H7 (cell line): ENCODE measurements at regions not wholly inside any gene's neighbourhood (a gene's known extent, or its start where the extent isn't known, plus 50 kb on each side); places are given as distances from the start of the nearest gene placed in this dataset.

Experiments
- DNase-seq: peaks from one replicate; pipeline ENCODE4 v3.0.0; 2012
- H3K27me3 ChIP-seq: 2 replicates; pipeline ENCODE4 v1.6.0; 2011; ENCODE audit warnings: mild to moderate bottlenecking, low read length; ENCODE audit not compliant: control insufficient read depth, insufficient read depth
- H3K36me3 ChIP-seq: replicated peaks from 2 replicates; pipeline ENCODE4 v1.5.1; 2011; ENCODE audit warnings: low read length; ENCODE audit not compliant: control insufficient read depth, insufficient read depth
- H3K4me3 ChIP-seq: 2 replicates; pipeline ENCODE4 v1.5.1; 2011; ENCODE audit warnings: low read depth, mild to moderate bottlenecking, control low read depth, low read length, moderate library complexity; ENCODE audit not compliant: insufficient read depth

DNA sequence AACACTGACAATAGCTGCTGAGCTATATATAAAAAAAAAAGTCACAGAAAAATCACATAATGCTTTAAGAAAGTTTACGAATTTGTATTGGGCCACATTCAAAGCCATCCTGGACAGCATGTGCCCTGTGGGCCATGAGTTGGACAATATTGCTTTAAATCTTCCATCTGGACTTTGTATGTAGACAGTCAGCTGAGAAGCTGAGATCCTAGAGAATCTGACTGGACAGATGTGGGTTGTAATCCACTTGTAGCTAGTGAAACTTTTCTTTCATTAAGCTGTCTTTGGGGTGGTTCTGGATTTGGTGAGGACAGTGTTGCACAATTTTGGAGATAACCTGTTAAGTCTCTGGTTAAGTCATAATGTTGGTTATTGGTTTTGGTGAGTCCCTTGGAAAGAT lies 824.5 kb downstream of the CCSER2 start:
- H3K36me3 ChIP-seq = no peaks in the 10 kb centered on the region
- no peaks in the 10 kb centered on the region for H3K27me3 ChIP-seq
- no peak for DNase-seq
- H3K4me3 ChIP-seq = no peak overlapping the region

DNA sequence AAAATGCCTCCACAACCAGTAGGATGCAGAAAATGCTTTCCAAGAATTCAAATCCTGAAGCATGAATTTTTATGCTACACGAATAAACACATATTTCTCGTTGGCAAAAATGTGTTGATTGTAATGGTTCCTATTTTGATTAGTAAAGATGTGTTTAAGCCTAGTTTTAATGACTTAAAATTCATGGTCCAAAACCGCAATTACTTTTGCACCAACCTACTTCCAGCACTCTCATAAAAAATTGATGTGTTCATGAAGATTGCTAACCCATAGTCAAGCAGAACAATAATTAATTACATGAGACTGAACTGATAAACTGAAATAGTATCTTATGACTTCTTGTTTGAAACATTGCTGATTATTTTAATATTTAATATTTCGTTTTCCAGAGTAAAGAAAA lies 828.8 kb downstream of the CCSER2 start:
- Histone ChIP-seq H3K27me3 (no peaks in the 10 kb centered on the region), H3K4me3 (no peak overlapping the region), H3K36me3 (no peaks in the 10 kb centered on the region)
- DNase-seq = no peak

DNA sequence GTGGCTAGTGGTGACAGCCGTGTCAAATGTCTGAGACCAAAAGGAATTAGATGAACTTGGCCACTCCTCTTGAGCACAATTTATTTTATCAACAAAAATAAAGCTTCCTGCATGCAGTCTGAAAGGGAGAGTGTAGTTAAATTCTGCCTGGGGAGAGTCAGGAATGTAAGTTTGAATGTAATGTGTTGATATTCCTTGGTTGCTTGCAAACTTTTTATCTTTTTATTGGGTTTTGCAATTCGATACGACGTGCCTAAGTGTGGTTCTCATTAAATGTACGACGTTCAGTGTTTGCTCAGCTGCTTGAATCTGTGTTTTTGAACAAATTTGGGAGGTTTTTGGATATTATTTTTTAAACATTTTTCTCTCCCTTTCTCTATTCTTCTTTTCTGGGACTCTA lies 839.9 kb downstream of the CCSER2 start:
- no peak for DNase-seq
- H3K4me3 ChIP-seq = no peak overlapping the region
- H3K27me3 ChIP-seq = no peaks in the 10 kb centered on the region
- no peaks in the 10 kb centered on the region for H3K36me3 ChIP-seq

DNA sequence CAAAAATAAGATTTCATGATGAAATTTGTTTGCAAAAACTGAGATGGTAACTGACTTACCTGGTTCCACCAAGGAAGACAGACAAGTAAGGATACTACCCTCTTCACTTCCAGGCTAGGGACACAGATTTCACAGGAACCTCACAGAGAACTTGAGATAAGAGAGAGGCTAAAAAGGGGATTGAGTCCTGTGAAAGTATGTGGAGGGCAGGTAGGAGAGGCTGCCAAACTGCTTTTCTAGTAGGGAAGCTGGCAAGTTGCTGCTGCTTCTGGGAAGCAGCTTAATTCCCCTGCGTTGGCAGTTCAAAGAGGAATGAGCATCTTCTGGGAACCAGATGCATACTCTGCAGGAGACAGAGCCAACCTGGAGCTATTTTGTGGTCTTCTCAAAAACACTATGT lies 841.6 kb downstream of the CCSER2 start:
- no peak overlapping the region for H3K4me3 ChIP-seq
- no peaks in the 10 kb centered on the region for H3K36me3 ChIP-seq
- H3K27me3 ChIP-seq = no peaks in the 10 kb centered on the region
- no peak for DNase-seq

DNA sequence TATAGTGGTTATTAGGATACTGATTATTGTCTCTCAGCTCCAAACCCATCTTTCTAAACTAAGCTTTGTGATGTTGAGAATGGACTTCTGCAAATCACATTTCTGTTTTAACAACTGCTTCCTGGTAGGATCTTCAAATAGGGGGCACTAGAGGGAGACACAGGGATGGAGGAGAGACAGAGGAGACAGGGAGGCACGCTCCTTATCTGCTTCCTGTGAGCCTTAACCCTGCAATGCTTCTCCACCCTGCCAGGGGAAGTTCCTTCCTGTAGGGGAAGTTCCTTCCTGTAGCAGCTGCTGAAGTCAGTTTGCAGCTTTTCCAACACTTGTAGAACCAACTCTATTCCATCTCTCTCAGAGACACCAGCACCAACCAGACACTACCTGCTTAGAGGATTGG lies 847.2 kb downstream of the CCSER2 start:
- Histone ChIP-seq H3K36me3 (no peaks in the 10 kb centered on the region), H3K27me3 (no peaks in the 10 kb centered on the region), H3K4me3 (no peak overlapping the region)
- peak; percentile 19 for DNase-seq

DNA sequence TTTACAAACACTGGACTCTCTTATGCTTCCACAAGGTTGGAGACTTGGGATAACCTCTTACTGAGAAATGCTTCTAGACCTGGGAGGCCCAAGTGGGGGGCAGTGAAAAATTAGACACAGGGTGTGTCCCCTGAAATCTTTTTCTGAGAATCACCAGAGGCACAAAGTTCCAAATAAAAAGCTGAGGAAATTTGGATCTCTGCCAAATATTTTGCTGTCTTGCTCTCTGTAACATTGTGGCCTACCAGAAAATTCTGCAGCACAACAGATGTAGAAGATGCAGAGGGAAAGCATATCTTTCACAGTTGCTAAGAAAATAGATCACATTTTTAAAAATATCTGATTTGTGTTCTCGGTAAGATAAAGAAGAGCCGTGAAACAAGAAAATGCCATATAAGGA lies 849.4 kb downstream of the CCSER2 start:
- Histone ChIP-seq H3K27me3 (no peaks in the 10 kb centered on the region), H3K4me3 (no peak overlapping the region), H3K36me3 (no peaks in the 10 kb centered on the region)
- DNase-seq = no peak

DNA sequence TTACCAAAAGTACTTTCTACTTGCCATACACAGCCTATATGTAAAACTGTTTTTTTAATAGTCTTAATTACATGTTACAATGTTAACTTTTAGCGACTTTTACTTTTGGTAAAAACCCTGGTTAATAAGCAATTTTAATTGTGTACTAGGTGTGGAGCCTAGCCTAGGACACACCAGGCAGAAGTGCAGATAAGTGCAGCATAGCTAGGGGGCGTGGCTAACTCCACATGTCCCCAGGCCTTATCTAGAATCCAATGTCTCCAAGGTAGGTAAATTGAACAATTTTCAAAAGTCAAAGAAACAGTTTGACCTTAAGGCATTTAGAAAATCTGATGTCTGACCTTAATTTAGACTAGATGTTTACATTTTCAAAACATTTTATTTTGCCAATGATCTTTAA lies 858.7 kb downstream of the CCSER2 start:
- Histone ChIP-seq H3K27me3 (no peaks in the 10 kb centered on the region), H3K4me3 (no peak overlapping the region), H3K36me3 (no peaks in the 10 kb centered on the region)
- DNase-seq = no peak

DNA sequence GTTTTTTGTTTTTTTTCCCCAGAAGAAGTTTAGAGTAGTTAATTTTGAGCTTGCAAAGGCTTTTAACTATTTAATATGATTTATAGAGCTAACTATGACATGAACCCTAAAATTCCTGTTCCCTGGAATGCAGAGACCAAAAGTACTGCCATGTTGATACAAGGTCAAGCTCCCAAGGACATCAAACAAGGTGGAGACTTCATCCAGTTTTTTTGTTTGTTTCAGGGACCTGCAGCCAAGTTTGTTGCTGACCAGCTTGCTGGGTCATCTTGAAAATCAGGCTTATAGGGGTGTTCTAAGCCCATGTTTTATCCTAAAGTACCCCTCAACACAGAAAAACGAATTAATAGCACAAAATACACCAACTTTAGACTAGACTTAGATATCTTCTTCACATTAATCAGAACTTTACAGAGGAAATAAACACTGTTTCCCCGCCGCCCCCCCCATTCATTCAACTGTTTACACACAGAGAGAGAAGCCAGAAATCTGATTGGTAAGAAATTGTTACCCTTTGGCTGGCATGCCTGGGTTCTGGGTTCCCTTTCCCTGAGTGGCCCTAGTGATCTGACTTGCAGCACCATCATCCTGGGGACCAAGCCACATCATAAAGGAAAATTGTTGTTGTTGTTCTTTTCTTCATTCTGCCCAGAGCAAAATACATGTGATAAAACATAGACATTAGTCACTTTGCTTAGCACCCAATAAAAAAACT lies 860.5 kb downstream of the CCSER2 start:
- Histone ChIP-seq H3K27me3 (no peaks in the 10 kb centered on the region), H3K4me3 (no peak overlapping the region), H3K36me3 (no peaks in the 10 kb centered on the region)
- no peak for DNase-seq

DNA sequence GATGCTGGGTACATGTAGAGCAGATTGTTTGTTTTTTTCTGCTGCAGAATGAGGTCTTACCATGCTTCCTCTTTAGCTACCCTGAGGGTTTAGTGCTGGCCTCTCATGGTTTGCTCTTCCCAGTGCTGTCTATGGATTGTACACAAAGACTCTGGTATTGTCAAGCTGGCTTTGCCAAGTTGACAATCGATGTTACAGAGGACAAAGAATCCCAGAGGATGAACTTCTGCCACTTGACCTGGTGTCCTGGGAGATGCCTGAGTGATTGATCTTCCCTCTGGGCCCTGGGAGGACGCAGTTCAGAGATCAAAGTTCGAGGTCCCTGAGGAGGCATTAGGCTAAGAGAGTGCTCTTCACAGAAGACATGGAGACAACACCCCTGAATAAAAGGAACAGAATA lies 865.4 kb downstream of the CCSER2 start:
- no peak overlapping the region for H3K4me3 ChIP-seq
- no peak for DNase-seq
- H3K36me3 ChIP-seq = no peaks in the 10 kb centered on the region
- no peaks in the 10 kb centered on the region for H3K27me3 ChIP-seq

DNA sequence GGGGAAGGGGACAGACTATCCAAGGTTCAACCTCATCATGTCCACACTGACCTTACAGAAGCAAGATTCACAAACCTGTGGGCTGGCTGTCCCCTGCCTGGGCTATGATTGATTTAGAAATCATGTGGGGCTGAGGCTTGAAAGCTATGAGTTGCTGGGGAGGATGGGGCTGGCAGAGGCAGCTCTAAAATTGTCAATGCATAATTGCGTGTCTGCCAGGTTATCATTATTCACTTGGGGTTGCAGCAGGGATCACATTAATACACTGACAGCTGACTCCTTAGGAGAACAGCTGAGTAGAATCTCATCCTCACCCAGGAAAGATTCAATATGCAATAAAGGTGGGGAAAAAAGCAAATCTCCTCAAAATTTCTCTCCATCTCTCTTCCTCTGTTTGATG lies 866.3 kb downstream of the CCSER2 start:
- H3K4me3 ChIP-seq = no peak overlapping the region
- no peaks in the 10 kb centered on the region for H3K27me3 ChIP-seq
- DNase-seq = no peak
- H3K36me3 ChIP-seq = no peaks in the 10 kb centered on the region

DNA sequence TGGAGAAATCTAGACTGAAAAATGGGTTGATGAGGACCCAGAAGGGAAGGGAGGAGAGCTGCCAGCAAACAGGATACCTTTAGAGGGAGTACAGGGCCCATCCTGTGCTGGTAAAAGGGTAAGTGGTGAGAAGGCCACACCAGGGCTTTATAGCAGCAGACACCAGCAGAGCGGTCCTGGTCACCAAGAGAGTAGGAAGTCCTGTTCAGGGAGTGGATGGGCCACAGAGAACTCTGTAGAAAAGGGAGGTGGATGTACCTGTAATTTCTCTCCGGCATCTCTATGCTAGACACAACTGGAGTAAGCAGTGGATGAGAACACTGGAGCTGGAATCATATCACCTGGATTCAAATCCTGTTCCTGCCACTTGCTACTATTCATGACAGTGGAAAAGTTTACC lies 867.2 kb downstream of the CCSER2 start:
- Histone ChIP-seq H3K4me3 (no peak overlapping the region), H3K36me3 (no peaks in the 10 kb centered on the region), H3K27me3 (no peaks in the 10 kb centered on the region)
- DNase-seq = no peak

DNA sequence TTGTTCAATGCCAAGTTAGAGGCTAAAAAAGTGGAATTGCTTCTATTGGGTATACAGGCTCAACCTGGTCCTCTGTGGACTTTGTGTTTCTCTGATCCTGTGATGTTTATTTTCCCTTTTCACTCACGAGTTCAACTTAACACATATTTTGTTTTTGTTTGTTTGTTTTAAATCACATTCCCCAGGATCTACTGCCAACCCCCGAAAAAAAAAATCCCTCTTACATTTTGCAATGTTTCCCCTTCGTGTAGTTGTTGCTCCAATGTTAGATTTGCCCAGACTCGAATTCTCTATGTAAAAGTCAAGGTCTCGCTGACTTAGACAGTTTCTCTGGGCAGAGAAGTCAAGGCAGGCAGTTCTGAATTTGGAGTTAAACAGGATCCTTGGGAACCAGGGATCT lies 876.4 kb downstream of the CCSER2 start:
- Histone ChIP-seq H3K4me3 (no peak overlapping the region), H3K27me3 (no peaks in the 10 kb centered on the region), H3K36me3 (no peaks in the 10 kb centered on the region)
- DNase-seq = no peak

DNA sequence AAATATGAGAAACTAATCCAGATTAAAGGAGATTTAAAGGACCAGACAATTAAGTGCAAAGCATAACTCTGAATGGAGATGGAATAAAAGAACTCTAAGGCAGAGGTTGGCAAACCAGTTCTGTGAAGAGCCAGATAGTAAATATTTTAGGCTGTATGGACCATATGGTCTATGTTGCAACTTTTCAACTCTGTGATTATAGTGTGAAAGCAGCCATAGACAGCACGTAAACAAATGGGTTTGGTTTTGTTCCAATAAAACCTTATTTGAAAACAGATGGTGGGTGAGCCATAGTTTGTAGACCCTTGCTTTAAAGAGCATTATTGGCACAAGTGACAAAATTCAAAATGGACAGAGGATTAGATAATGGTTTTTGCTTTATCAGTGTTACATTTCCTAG lies 884.1 kb downstream of the CCSER2 start:
- Histone ChIP-seq H3K36me3 (no peaks in the 10 kb centered on the region), H3K27me3 (no peaks in the 10 kb centered on the region)
- no peak for DNase-seq

DNA sequence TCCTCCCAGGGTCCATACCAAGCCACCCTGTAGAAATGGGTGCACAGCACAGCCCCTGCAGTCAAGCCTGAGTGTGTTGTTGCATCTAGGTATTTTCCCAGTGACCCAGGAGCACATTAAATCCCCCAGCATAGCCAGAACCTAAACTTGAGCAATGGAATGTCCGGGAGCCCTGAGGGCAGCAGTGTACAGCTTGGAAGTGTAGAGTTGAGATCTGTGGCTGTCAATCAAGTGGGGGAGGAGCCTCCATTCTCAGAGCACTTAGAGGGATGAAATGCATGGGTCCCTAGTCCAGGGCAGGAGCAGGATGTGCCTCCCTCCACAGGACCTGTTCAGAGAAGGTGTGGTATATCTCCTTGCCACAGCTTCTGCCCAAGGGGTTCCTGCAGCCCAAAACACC lies 885.1 kb downstream of the CCSER2 start:
- H3K4me3 ChIP-seq = no peak overlapping the region
- no peak for DNase-seq
- H3K27me3 ChIP-seq = no peaks in the 10 kb centered on the region
- no peaks in the 10 kb centered on the region for H3K36me3 ChIP-seq

More for the DNA sequence above, 884.1 kb downstream of the CCSER2 start:
- H3K4me3 ChIP-seq = no peak overlapping the region

DNA sequence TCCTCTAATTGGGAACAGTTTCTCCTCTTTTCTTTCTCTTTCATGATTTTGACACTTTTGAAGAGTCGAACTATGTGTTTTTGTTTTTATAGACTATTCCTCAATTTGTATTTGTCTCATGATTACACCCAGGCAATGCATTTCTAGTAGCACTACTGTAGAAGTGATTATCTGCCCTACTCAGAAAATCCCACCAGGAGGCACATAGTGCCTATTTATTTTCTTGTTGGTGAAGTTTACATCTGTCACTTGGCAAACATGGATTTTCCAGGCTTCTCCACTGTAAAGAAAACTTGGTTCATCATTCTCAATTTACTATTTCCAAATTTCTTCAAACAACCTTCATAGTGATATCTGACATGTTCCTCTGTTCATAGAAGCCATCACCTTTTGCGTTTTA lies 893.9 kb downstream of the CCSER2 start:
- Histone ChIP-seq H3K4me3 (no peak overlapping the region), H3K36me3 (no peaks in the 10 kb centered on the region), H3K27me3 (no peaks in the 10 kb centered on the region)
- no peak for DNase-seq

DNA sequence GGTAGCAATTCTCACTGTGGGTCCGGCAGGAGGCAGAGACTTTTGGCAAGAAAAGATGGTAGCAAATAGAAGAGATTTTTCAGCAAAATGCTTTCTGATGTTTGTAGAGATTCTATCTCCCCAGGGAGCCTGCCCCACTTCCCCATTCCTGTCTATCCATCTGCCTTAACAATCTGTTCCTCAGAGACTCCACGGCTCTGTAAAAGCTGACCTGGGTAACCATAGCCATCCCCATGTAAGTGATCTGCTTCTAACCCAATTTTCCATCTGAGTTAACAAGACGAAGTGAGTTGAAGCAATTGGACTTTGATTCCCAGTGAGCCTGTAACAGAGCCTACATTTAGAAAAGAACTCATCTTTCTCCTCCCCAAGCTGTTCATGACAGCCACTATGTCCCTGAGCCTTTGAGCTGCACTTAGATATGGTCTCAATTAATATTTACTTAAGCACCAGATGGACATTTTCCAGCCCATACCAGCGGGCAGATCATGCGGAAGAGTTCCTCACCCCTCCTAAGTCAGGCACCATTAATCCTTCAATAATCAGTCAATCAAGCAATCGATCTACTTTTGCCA lies 896.1 kb downstream of the CCSER2 start:
- no peaks in the 10 kb centered on the region for H3K36me3 ChIP-seq

More for the DNA sequence above, 896.1 kb downstream of the CCSER2 start:
- DNase-seq = no peak
- Histone ChIP-seq H3K4me3 (no peak overlapping the region), H3K27me3 (no peaks in the 10 kb centered on the region)
